ENCODE measurements at regions not wholly inside any gene's neighbourhood (a gene's known extent, or its start where the extent isn't known, plus 50 kb on each side); places are given as distances from the start of the nearest gene placed in this dataset.

DNA sequence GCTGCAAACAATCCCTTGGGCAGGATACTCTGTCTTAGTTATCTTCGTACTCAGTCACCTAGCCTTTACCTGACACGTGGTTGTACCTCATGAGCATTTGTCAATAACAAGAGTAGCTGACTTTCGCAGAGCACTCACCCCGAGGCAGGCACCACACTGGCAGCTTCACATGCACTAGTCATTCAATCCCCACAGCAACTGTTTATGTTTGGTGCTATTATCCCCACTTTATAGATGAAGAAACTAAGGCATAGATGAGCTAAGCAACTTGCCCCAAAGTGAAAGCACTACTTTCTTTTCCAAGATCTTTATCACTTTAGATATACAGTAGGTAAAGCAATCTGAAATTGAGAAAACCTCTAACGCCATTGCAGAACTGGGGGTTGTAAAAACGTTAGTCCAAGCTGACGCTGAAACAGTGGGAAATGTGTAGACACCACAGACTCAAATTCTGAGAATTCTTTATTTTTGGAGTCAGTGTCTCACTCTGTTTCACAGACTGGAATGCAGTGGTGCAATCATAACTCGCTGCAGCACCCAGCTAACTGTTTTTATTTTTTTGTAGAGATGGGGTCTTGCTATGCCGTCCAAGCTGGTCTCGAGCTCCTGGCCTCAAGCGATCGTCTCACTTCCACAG lies 446.0 kb downstream of the FOXO1 start:
- TF ChIP-seq, protein P1, sequence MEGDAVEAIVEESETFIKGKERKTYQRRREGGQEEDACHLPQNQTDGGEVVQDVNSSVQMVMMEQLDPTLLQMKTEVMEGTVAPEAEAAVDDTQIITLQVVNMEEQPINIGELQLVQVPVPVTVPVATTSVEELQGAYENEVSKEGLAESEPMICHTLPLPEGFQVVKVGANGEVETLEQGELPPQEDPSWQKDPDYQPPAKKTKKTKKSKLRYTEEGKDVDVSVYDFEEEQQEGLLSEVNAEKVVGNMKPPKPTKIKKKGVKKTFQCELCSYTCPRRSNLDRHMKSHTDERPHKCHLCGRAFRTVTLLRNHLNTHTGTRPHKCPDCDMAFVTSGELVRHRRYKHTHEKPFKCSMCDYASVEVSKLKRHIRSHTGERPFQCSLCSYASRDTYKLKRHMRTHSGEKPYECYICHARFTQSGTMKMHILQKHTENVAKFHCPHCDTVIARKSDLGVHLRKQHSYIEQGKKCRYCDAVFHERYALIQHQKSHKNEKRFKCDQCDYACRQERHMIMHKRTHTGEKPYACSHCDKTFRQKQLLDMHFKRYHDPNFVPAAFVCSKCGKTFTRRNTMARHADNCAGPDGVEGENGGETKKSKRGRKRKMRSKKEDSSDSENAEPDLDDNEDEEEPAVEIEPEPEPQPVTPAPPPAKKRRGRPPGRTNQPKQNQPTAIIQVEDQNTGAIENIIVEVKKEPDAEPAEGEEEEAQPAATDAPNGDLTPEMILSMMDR (IDR thresholded peaks at IDR 0.05; ENCODE audit: low read depth, low read length, poor library complexity, severe bottlenecking): no peak
- no peak for TF ChIP-seq EZH2phosphoT487 (IDR thresholded peaks at IDR 0.05; ENCODE audit: borderline replicate concordance, low read length)
